OCI-LY1 (cell line): ENCODE measurements at regions not wholly inside any gene's neighbourhood (a gene's known extent, or its start where the extent isn't known, plus 50 kb on each side); places are given as distances from the start of the nearest gene placed in this dataset.

Experiments
- EZH2 ChIP-seq: fragments of 200-600 bp; sonication (generic), shearing (Covaris generic); IDR thresholded peaks from 2 replicates; pipeline ENCODE4 v1.8.0; 2017; ENCODE audit warnings: borderline replicate concordance, mixed run types, mild to moderate bottlenecking, antibody characterized with exemption, low read length, moderate library complexity, mixed read lengths
- TF ChIP-seq, protein P1 (sequence below): fragments of 200-600 bp; sonication (generic), shearing (Covaris generic); IDR thresholded peaks from 2 replicates; pipeline ENCODE4 v1.5.1; 2017; ENCODE audit warnings: mild to moderate bottlenecking, antibody characterized with exemption, low read length, moderate library complexity, mixed read lengths

DNA sequence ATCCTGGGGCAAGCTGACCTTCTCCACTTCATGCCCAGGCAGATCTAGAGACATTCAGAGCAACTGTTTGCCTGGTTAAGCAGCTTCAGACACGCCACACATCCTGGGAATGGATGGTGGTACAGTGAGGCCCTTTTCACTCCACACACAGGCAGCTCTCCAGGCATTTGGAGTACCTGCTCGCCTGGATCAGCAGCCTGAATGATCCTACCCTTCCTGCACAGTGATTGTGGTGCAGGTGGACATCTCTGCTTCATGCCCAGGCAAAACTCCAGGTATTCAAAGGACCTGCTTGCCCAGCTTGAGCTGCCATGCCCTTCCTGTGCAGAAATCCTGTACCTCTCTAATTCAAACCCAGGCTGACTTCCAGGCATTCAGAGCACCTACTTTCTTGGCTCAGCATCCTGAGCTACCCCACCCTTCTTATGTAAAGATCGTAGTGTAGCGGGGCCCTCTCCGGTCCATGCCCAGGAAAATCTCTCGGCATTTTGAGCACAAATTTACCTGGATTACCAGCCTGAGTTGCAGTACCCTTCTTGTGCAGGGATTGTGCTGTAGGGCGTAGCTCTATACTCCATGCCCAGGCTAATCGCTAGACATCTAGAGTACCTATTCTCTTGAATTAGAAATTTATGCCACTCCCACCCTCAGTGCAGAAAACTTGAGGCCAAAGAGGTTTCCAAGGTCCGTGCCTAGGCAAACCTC is 972.8 kb downstream of the ANKRD7 start:
- TF ChIP-seq, protein P1, sequence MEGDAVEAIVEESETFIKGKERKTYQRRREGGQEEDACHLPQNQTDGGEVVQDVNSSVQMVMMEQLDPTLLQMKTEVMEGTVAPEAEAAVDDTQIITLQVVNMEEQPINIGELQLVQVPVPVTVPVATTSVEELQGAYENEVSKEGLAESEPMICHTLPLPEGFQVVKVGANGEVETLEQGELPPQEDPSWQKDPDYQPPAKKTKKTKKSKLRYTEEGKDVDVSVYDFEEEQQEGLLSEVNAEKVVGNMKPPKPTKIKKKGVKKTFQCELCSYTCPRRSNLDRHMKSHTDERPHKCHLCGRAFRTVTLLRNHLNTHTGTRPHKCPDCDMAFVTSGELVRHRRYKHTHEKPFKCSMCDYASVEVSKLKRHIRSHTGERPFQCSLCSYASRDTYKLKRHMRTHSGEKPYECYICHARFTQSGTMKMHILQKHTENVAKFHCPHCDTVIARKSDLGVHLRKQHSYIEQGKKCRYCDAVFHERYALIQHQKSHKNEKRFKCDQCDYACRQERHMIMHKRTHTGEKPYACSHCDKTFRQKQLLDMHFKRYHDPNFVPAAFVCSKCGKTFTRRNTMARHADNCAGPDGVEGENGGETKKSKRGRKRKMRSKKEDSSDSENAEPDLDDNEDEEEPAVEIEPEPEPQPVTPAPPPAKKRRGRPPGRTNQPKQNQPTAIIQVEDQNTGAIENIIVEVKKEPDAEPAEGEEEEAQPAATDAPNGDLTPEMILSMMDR = no peak
- TF ChIP-seq EZH2 = no peak
